ENCODE measurements at regions not wholly inside any gene's neighbourhood (a gene's known extent, or its start where the extent isn't known, plus 50 kb on each side); places are given as distances from the start of the nearest gene placed in this dataset.
"Not testable (repeated sequence)": the region's sequence is repeated elsewhere in the genome, so short reads cannot be mapped to it uniquely, and the experiment has no call there.

DNA sequence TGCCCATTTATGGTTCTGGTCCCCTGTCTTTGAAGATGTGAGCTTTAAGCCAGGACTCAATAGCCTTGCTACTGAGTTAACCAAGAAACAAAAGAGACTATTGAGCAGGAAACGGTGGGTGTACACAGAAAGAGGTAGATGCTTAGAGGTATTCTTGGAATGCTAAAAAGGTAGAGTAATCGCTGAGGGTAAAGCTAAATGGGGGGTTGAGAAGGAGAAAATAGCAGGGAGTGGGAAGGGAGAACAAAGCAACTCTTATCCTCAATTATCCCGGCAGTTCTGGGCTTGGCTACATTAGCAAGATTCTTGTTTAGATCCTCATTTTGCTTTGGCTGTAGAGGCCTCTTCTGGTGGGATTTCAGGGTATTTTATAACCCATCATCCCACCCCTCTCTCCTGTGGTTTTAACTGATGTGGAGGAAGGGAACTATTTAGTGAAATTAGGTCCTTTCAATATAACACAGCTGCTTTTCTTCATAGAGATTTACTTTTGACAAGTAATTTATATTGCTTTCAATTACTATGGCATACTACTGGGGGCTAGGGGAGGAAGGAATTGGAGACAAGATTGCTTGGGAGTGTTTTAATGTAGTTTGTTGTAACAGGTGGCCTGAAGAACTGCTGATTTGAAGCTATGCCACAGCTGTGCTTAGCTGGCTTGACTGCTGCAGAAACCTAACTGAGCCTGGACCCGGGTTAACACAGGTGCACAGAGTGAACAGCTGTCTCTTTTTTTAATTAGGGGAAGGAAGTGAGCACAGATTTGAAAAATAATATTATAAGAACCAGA is 234.3 kb upstream of the CCDC54 start:
- peaks cover 21% of the 10 kb centered on the region for H3K27me3 Mint-ChIP-seq
- no peaks in the 10 kb centered on the region for H3K36me3 Mint-ChIP-seq (ENCODE audit: low read depth)
- H3K27ac Mint-ChIP-seq: no peak overlapping the region
- H3K4me3 Mint-ChIP-seq: no peak overlapping the region
- ATAC-seq (no peak), DNase-seq (no peak)
- peaks cover 3% of the 10 kb centered on the region for H3K9me3 ChIP-seq (ENCODE audit: control insufficient read depth, low read length, poor library complexity, severe bottlenecking)
- H3K4me1 Mint-ChIP-seq: no peaks in the 10 kb centered on the region

DNA sequence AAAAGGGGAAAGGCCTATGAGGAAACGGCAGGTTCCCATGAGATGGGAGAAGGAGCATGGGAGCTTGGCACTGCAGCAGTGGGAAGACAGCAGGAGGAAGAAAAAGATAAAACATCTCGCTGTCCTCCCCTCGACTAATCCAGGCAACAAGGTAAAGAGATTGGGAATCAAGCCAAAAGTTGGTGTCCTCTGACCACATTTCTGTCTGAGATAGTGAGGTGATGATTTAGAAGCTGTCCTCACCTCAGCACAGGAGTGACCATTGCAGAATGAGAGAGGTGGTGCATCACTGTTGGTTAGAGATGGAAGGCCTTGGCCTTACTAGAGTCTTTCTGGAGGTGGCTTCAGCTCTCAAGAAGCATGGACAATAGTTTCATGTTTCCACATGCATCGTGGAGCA is 226.6 kb upstream of the CCDC54 start:
- H3K36me3 Mint-ChIP-seq (ENCODE audit: low read depth): no peaks in the 10 kb centered on the region
- no peaks in the 10 kb centered on the region for H3K4me1 Mint-ChIP-seq
- no peak for DNase-seq
- H3K9me3 ChIP-seq (ENCODE audit: control insufficient read depth, low read length, poor library complexity, severe bottlenecking): no peaks in the 10 kb centered on the region
- no peak overlapping the region for H3K4me3 Mint-ChIP-seq
- ATAC-seq: no peak
- no peak overlapping the region for H3K27ac Mint-ChIP-seq
- no peaks in the 10 kb centered on the region for H3K27me3 Mint-ChIP-seq

DNA sequence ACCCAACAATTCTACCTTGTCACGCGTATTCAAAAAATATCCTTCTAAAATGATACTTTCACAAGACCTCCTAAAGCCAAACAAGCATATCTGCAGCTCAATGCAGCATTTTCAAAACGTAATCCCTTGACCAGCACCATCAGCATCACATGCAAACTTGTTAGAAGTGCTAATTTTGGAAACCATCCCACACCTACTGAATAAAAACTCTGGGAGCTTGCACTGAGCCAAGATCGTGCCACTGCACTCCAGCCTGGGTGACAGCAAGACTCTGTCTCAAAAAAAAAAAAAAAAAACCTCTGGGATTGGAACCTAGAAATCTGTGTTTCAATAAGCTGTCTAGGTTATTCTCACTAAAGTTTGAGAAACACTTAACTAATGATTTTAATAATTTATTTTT is 223.3 kb upstream of the CCDC54 start:
- Mint-ChIP-seq H3K36me3 (ENCODE audit: low read depth) (no peaks in the 10 kb centered on the region), H3K4me1 (no peaks in the 10 kb centered on the region), H3K4me3 (no peak overlapping the region), H3K27me3 (no peaks in the 10 kb centered on the region), H3K27ac (no peak overlapping the region)
- ATAC-seq (no peak), DNase-seq (no peak)
- H3K9me3 ChIP-seq (ENCODE audit: control insufficient read depth, low read length, poor library complexity, severe bottlenecking): peaks cover 3% of the 10 kb centered on the region

DNA sequence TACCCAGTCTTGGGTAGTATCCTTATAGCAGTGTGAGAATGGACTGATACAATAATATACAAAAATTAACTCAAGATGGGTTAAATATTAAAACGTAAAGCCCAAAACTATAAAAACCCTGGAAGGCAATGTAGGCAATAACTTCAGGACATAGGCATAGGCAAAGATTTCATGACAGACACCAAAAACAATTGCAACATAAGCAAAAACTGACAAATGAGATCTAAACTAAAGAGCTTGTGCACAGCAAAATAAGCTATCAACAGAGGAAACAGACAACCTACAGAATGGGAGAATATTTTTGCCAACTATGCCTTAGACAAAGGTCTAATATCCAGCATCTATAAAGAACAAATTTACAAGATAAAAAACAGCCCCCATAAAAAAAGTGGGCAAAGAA is 204.8 kb upstream of the CCDC54 start:
- no peak for ATAC-seq
- no peak for DNase-seq
- no peaks in the 10 kb centered on the region for H3K9me3 ChIP-seq (ENCODE audit: control insufficient read depth, low read length, poor library complexity, severe bottlenecking)
- Mint-ChIP-seq H3K36me3 (ENCODE audit: low read depth) (peaks cover 2% of the 10 kb centered on the region), H3K27me3 (peaks cover 1% of the 10 kb centered on the region), H3K27ac (no peak overlapping the region), H3K4me1 (no peaks in the 10 kb centered on the region), H3K4me3 (no peak overlapping the region)

DNA sequence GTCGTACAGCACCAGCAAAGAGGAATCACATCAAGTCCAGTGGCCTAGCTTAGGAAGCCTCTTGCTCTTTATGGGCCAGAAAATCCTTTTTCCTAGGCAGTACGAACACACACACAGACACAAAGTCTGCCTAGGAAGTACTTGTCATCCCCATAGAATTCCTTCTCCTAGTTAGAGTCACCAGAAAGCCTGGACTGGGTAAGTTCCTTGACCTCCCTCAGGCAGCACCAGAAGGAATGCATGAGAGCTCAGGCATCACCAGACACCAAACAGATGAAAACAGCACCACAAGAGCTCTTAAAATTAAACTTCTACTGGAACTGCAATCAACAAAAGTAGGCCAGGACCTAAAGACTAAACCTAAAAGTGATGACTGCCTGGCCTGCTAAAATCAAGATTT is 192.9 kb upstream of the CCDC54 start:
- Mint-ChIP-seq H3K27me3 (peaks cover 15% of the 10 kb centered on the region), H3K27ac (no peak overlapping the region), H3K4me3 (no peak overlapping the region), H3K4me1 (no peaks in the 10 kb centered on the region), H3K36me3 (ENCODE audit: low read depth) (no peaks in the 10 kb centered on the region)
- DNase-seq (no peak), ATAC-seq (no peak)
- H3K9me3 ChIP-seq (ENCODE audit: control insufficient read depth, low read length, poor library complexity, severe bottlenecking): no peaks in the 10 kb centered on the region

DNA sequence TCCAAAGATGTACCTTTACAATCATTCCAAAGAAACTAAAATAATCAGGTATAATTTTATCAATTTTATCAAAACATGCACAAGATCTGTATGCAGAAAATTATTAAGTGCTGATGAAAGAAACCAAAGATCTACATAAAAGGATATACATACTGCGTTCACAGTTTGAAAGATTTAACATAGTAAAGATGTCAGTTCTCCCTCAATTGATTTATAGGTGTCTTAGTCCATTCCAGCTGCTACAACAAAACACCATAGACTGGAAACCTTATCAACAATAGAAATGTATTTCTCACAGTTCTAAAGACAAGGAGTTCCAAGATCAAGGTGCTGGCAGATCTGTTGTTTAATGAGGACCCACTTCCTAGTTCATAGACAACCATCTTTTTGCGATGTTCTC is 189.0 kb upstream of the CCDC54 start:
- H3K4me1 Mint-ChIP-seq: no peaks in the 10 kb centered on the region
- H3K9me3 ChIP-seq (ENCODE audit: control insufficient read depth, low read length, poor library complexity, severe bottlenecking): no peaks in the 10 kb centered on the region
- H3K27me3 Mint-ChIP-seq: peaks cover 11% of the 10 kb centered on the region
- DNase-seq (no peak), ATAC-seq (no peak)
- H3K36me3 Mint-ChIP-seq (ENCODE audit: low read depth): no peaks in the 10 kb centered on the region
- H3K27ac Mint-ChIP-seq: no peak overlapping the region
- no peak overlapping the region for H3K4me3 Mint-ChIP-seq

DNA sequence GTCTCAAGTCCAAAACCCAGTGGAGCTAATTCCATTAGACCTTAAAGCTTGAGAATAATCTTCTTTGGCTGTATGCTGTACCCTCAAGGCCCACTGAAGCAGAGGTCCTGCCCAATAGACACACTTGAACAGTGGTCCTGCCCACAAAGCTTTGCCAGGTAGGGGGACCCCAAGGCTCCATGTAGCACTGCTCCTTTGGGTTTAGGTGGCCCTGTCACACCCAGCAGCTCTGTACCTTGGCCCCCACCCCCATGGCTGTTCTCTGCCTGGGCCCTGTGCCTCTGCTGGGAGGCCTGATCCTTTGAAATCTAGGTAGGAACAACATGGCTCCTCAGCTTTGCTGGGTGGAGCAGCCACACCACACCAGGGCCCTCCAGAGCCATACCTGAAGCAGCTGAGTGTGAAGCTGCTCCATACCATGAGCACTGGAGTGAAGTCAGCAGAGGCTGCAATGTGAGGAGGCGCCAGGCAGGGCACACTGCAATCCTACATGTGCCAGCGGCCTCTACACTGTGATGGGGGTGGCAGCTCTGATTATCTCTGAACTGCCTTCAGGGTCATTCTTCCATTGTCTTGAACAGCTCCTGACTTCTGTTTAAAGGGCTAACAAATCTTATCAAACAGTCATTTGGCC is 188.0 kb upstream of the CCDC54 start:
- H3K9me3 ChIP-seq (ENCODE audit: control insufficient read depth, low read length, poor library complexity, severe bottlenecking): no peaks in the 10 kb centered on the region
- DNase-seq: no peak
- H3K4me3 Mint-ChIP-seq: no peak overlapping the region
- H3K36me3 Mint-ChIP-seq (ENCODE audit: low read depth): no peaks in the 10 kb centered on the region
- no peak for ATAC-seq
- H3K4me1 Mint-ChIP-seq: no peaks in the 10 kb centered on the region
- no peak overlapping the region for H3K27ac Mint-ChIP-seq
- peaks cover 5% of the 10 kb centered on the region for H3K27me3 Mint-ChIP-seq

DNA sequence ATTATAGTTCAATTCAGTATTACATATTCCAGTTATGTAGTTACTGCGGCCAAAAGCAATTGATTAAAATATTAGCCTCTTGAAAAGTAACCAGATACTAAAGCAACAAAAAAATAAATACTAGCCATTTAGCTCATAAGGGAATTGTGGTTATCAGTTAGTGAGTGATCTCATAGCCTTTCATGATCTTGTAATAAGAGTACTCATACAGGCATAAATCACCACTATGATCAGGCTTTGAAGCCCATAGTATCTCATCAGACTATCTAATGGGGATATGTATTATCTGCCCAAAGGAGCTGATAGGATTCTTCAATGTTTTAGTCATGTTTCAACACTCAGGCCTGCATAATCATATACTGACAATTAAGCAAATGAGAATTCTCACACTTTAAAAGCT is 184.1 kb upstream of the CCDC54 start:
- Mint-ChIP-seq H3K4me1 (no peaks in the 10 kb centered on the region), H3K4me3 (no peak overlapping the region), H3K36me3 (ENCODE audit: low read depth) (no peaks in the 10 kb centered on the region), H3K27me3 (peaks cover 8% of the 10 kb centered on the region), H3K27ac (no peak overlapping the region)
- no peaks in the 10 kb centered on the region for H3K9me3 ChIP-seq (ENCODE audit: control insufficient read depth, low read length, poor library complexity, severe bottlenecking)
- ATAC-seq (no peak), DNase-seq (no peak)

DNA sequence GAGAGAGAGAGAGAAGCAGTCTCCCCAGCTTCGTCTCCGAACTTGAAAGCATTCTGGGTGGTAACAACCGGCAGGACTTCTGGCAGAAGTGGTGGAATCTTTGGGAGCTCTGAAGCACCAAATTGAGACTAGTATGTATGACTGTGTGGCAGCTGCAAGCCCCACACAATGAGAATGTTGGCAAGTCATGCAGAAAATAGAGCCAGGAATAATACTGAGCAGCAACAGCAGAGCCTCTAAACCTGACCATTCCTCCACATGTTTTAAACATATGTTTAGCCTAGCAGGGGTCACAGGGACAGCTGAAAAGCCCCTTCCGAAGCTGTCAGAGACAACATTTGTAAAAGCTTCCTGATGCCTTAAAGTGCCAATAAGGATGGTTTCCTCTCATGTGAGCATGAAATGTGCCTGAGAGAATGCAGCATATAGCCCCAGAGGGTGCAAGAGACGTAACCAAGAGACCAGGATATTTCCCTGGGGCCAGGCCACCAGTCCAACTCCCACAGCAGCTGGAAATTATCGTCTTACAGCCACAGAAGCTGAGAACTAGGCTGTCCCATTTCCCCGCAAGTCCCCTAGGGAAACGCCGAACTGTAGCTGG is 178.6 kb upstream of the CCDC54 start:
- H3K27ac Mint-ChIP-seq: no peak overlapping the region
- H3K27me3 Mint-ChIP-seq: peaks cover 34% of the 10 kb centered on the region
- H3K4me3 Mint-ChIP-seq: no peak overlapping the region
- no peaks in the 10 kb centered on the region for H3K36me3 Mint-ChIP-seq (ENCODE audit: low read depth)
- DNase-seq (no peak), ATAC-seq (no peak)
- H3K4me1 Mint-ChIP-seq: no peaks in the 10 kb centered on the region
- no peaks in the 10 kb centered on the region for H3K9me3 ChIP-seq (ENCODE audit: control insufficient read depth, low read length, poor library complexity, severe bottlenecking)

DNA sequence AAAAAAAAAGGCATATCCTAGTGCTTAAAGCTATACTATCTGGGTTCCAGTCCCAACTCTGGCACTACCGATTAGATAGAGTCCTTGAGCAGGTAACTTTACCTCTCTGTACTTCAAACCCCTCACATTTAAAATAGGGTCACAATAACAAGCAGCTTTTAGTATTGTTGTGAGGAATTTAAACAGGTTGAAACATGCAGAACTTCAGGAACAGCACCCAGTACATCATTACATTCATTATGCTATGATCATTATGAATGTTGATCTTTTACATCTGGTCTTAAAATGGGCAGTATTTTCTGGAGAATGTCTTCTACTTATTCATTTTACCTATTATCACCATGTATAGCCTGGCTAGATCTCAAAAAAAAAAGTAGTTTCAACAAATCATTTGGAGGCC is 176.1 kb upstream of the CCDC54 start:
- DNase-seq (no peak), ATAC-seq (no peak)
- H3K27ac Mint-ChIP-seq: no peak overlapping the region

DNA sequence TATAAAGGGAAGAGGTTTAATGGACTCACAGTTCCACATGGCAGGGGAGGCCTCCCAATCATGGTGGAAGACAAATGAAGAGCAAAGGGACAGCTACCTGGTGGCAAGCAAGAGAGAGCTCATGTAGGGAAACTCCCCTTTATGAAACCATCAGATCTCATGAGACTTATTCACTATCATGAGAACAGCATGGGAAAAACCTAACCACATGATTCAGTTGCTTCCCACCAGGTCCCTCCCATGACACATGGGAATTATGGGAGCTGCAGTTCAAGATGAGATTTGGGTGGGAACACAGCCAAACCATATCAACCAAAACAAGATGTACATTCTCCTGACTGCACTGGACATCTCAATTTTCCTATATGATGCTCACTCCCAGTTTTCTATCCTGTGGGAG is 174.4 kb upstream of the CCDC54 start:
- H3K4me1 Mint-ChIP-seq; H3K9me3 ChIP-seq (ENCODE audit: control insufficient read depth, low read length, poor library complexity, severe bottlenecking); H3K4me3 Mint-ChIP-seq; ATAC-seq; H3K36me3 Mint-ChIP-seq (ENCODE audit: low read depth); H3K27ac Mint-ChIP-seq; DNase-seq: not testable (repeated sequence)
- H3K27me3 Mint-ChIP-seq: peaks cover 32% of the 10 kb centered on the region

More for the DNA sequence above, 176.1 kb upstream of the CCDC54 start:
- Mint-ChIP-seq H3K4me1 (no peaks in the 10 kb centered on the region), H3K27me3 (peaks cover 29% of the 10 kb centered on the region), H3K4me3 (no peak overlapping the region), H3K36me3 (ENCODE audit: low read depth) (no peaks in the 10 kb centered on the region)
- no peaks in the 10 kb centered on the region for H3K9me3 ChIP-seq (ENCODE audit: control insufficient read depth, low read length, poor library complexity, severe bottlenecking)

DNA sequence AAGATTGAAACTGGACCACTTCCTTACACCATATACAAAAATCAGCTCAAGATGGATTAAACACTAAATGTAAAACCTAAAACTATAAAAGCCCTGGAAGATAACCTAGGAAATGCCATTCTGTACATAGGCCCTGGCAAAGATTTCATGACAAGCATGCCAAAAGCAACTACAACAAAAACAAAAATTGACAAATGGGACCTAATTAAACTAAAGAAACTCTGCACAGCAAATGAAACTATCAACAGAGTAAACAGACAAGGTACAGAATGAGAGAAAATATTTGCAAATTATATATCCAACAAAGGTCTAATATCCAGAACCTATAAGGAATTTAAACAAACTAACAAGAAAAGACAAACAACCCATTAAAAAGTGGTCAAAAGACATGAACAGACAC is 173.1 kb upstream of the CCDC54 start:
- H3K9me3 ChIP-seq (ENCODE audit: control insufficient read depth, low read length, poor library complexity, severe bottlenecking): no peaks in the 10 kb centered on the region
- ATAC-seq (no peak), DNase-seq (no peak)
- no peaks in the 10 kb centered on the region for H3K4me1 Mint-ChIP-seq
- H3K36me3 Mint-ChIP-seq (ENCODE audit: low read depth): no peaks in the 10 kb centered on the region
- H3K27ac Mint-ChIP-seq: no peak overlapping the region
- H3K4me3 Mint-ChIP-seq: no peak overlapping the region
- peaks cover 32% of the 10 kb centered on the region for H3K27me3 Mint-ChIP-seq

DNA sequence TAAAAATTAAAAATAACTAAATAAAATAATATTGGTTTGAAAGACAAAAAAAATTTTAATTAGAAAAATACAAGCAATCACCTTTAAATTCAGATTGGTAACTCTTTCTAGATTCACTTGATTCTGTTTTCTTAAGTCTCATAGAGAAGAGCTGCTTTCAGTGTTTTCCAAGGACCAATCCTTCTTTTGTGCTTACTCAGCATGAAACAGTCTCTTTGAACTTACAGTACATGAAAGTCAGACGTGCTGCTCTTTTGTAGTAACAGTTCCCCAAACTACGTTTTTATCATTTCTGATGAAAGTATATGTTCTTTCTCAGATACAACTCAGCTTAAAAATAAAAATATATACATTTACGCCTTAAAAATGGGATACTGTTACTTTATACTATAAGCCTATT is 171.9 kb upstream of the CCDC54 start:
- Mint-ChIP-seq H3K4me1 (no peaks in the 10 kb centered on the region), H3K27ac (no peak overlapping the region), H3K36me3 (ENCODE audit: low read depth) (no peaks in the 10 kb centered on the region), H3K4me3 (no peak overlapping the region), H3K27me3 (peaks cover 42% of the 10 kb centered on the region)
- ATAC-seq: no peak
- DNase-seq: no peak
- H3K9me3 ChIP-seq (ENCODE audit: control insufficient read depth, low read length, poor library complexity, severe bottlenecking): no peaks in the 10 kb centered on the region

DNA sequence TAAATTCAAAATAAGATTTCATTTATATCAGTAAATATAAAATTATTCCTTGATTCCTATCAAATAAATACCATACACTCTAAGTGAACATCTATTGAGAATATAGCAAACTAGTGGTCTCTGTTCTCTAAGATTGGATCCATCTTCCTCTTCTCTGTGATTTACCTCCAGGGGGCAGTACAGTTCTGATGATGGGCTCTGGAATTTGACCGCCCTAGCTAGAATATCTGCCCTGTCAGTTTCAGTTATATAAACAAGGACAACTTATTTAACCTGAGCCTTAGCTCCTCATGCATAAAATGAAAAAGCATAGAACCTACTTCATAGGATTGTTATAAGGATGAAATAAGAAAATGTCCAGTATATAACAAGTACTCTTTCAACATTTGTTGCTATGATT is 171.1 kb upstream of the CCDC54 start:
- Mint-ChIP-seq H3K4me1 (no peaks in the 10 kb centered on the region), H3K27ac (no peak overlapping the region), H3K36me3 (ENCODE audit: low read depth) (no peaks in the 10 kb centered on the region), H3K4me3 (no peak overlapping the region), H3K27me3 (peaks cover 41% of the 10 kb centered on the region)
- ATAC-seq: no peak
- no peaks in the 10 kb centered on the region for H3K9me3 ChIP-seq (ENCODE audit: control insufficient read depth, low read length, poor library complexity, severe bottlenecking)
- no peak for DNase-seq
